OCI-LY3 (cell line): ENCODE measurements at regions not wholly inside any gene's neighbourhood (a gene's known extent, or its start where the extent isn't known, plus 50 kb on each side); places are given as distances from the start of the nearest gene placed in this dataset.

ENCODE experiments used
- CTCF ChIP-seq: fragments of 200-600, 300-600 bp; sonication (generic); IDR thresholded peaks from 2 replicates; pipeline ENCODE4 v1.5.1; 2014; ENCODE audit warnings: antibody characterized with exemption, low read length, low read depth
- EZH2phosphoT487 ChIP-seq: fragments of 200-600 bp; shearing (Covaris generic); IDR thresholded peaks from 2 replicates; pipeline ENCODE4 v1.6.1; 2018; ENCODE audit warnings: antibody characterized with exemption, mixed run types, low read depth

- TF ChIP-seq CTCF (no peak), EZH2phosphoT487 (no peak)
These were observed 129.6 kb upstream of the CDH13 start for GRCh38 chr16:82497139-82497538.
